ENCODE measurements at regions not wholly inside any gene's neighbourhood (a gene's known extent, or its start where the extent isn't known, plus 50 kb on each side); places are given as distances from the start of the nearest gene placed in this dataset.

DNA sequence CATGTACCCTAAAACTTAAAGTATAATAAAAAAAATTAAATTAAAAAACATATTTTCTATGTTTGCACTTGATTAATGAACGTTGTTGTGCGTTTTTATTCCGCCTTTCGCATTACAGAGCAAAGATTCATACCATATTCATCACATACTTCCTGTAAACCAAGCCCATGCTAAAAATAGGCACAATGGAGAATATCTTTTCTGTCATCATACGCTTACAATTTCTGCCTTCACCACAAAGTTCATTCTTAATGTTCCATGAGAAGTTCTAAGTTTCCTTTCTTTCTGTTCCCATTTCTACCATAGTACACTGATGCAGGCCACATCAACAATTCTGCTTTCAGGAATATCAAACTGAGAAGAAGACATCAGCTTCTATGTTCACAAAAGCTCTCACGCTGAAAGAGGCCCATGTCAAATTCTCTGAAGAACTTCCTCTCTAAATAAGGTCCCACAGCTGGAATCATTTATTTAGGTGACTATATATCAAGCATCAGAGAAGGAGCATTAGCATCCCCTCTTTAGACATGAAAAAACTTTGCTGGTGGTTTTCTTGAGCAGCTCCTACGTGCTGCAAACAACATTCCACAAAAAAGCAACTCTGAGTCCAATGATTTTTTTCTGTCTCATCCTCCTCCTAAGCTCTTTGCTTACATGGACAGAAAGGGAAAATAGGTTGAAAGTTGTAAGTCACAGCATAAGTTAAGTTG is 456.4 kb downstream of the CDH10 start:
- no peak overlapping the region for H3K27ac ChIP-seq (ENCODE audit: insufficient read depth, low read length)
- dilution Hi-C loops (cut with HindIII; ENCODE audit: low sequenced_read_pairs, unreplicated experiment) (no loop called here), intact Hi-C loops (cut with micrococcal nuclease) (no loop called here), in situ Hi-C loops (cut with MboI; ENCODE audit: low sequenced_read_pairs) (no loop called here)
- no peak overlapping the region for H3K23ac ChIP-seq (ENCODE audit: low read depth, low read length)
- no peak overlapping the region for H3K9ac ChIP-seq (ENCODE audit: low read depth, low read length)
- no peaks in the 10 kb centered on the region for H3K36me3 ChIP-seq (ENCODE audit: control insufficient read depth, insufficient read depth, low read length)
- no peak overlapping the region for H3K56ac ChIP-seq (ENCODE audit: extremely low read depth, insufficient read depth, low read length)
- H4K20me1 ChIP-seq (ENCODE audit: insufficient read depth, low read length) = no peaks in the 10 kb centered on the region
- no peak overlapping the region for H2BK5ac ChIP-seq (ENCODE audit: low read depth, low read length, poor library complexity, severe bottlenecking)
- H3K4me1 ChIP-seq (ENCODE audit: control insufficient read depth, insufficient read depth, low read length) = no peaks in the 10 kb centered on the region
- no peak overlapping the region for H3K18ac ChIP-seq (ENCODE audit: low read depth, low read length)
- no peak overlapping the region for H2AK9ac ChIP-seq (replicated peaks; ENCODE audit: low read depth, low read length, poor library complexity)
- no TSS peak for BruUV-seq (replicated peaks)
- H4K8ac ChIP-seq (ENCODE audit: low read depth in 2 of 2, low read length in 2 of 2) = no peak overlapping the region
- H2BK15ac ChIP-seq (ENCODE audit: low read depth, low read length) = no peak overlapping the region
- no peaks in the 10 kb centered on the region; the same call in 1 of the 2 replicates for H3K9me3 ChIP-seq (ENCODE audit: control insufficient read depth, insufficient read depth, low read length)
- H3K4ac ChIP-seq (ENCODE audit: low read depth, low read length) = no peak overlapping the region
- WGBS, 2 experiments (ENCODE audit: extremely low coverage in 2 of 2, insufficient read length in 1 of 2) = no CpG with 5 or more reads among the region's 7 CpGs
- H3K79me1 ChIP-seq (ENCODE audit: low read depth in 1 of 2, low read length in 2 of 2) = no peaks in the 10 kb centered on the region
- ChIA-PET POLR2A (ENCODE audit: unreplicated experiment) (no interaction called here), CTCF (no interaction called here)
- no peak overlapping the region for H2BK120ac ChIP-seq (ENCODE audit: low read depth, low read length)
- H3K4me3 ChIP-seq (ENCODE audit: insufficient read depth, low read depth, low read length) = no peak overlapping the region
- no peaks in the 10 kb centered on the region for H3K27me3 ChIP-seq (ENCODE audit: control insufficient read depth, insufficient read depth, low read length)
- no peaks in the 10 kb centered on the region for H3K9me1 ChIP-seq (ENCODE audit: insufficient read depth, low read length)
- DNase-seq = no peak
- no peak overlapping the region for H2BK20ac ChIP-seq (ENCODE audit: low read depth, low read length)
- no peak overlapping the region for H4K91ac ChIP-seq (ENCODE audit: insufficient read depth, low read depth, low read length)
- no peak overlapping the region for H2AK5ac ChIP-seq (ENCODE audit: low read depth, low read length)
- no peak overlapping the region for H3K14ac ChIP-seq (replicated peaks; ENCODE audit: low read depth, low read length)
- TF ChIP-seq NFE2L2 (IDR thresholded peaks at IDR 0.05; ENCODE audit: low read depth, low read length) (no peak), CHD1 (IDR thresholded peaks at IDR 0.05; ENCODE audit: low read depth, low read length) (no peak), SMC3 (IDR thresholded peaks at IDR 0.05; ENCODE audit: low read depth, low read length) (no peak), POLR2A (IDR thresholded peaks at IDR 0.05; ENCODE audit: low read depth, low read length) (no peak), MAFK (IDR thresholded peaks at IDR 0.05; ENCODE audit: low read depth, low read length) (no peak), BHLHE40 (IDR thresholded peaks at IDR 0.05; ENCODE audit: low read depth, low read length) (no peak), RCOR1 (IDR thresholded peaks at IDR 0.05; ENCODE audit: insufficient replicate concordance, low read length) (no peak), CEBPB (IDR thresholded peaks at IDR 0.05; ENCODE audit: low read depth, low read length) (no peak), MXI1 (IDR thresholded peaks at IDR 0.05; ENCODE audit: borderline replicate concordance, low read depth, low read length) (no peak), FOS (IDR thresholded peaks at IDR 0.05; ENCODE audit: low read depth, low read length) (no peak)
- TF ChIP-seq, protein P1, sequence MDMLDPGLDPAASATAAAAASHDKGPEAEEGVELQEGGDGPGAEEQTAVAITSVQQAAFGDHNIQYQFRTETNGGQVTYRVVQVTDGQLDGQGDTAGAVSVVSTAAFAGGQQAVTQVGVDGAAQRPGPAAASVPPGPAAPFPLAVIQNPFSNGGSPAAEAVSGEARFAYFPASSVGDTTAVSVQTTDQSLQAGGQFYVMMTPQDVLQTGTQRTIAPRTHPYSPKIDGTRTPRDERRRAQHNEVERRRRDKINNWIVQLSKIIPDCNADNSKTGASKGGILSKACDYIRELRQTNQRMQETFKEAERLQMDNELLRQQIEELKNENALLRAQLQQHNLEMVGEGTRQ (IDR thresholded peaks at IDR 0.05; ENCODE audit: low read depth, low read length) = no peak
- TF ChIP-seq, protein P2, sequence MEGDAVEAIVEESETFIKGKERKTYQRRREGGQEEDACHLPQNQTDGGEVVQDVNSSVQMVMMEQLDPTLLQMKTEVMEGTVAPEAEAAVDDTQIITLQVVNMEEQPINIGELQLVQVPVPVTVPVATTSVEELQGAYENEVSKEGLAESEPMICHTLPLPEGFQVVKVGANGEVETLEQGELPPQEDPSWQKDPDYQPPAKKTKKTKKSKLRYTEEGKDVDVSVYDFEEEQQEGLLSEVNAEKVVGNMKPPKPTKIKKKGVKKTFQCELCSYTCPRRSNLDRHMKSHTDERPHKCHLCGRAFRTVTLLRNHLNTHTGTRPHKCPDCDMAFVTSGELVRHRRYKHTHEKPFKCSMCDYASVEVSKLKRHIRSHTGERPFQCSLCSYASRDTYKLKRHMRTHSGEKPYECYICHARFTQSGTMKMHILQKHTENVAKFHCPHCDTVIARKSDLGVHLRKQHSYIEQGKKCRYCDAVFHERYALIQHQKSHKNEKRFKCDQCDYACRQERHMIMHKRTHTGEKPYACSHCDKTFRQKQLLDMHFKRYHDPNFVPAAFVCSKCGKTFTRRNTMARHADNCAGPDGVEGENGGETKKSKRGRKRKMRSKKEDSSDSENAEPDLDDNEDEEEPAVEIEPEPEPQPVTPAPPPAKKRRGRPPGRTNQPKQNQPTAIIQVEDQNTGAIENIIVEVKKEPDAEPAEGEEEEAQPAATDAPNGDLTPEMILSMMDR (conservative IDR thresholded peaks at IDR 0.05; ENCODE audit: low read depth, low read length) = no peak
- TF ChIP-seq, protein P3, sequence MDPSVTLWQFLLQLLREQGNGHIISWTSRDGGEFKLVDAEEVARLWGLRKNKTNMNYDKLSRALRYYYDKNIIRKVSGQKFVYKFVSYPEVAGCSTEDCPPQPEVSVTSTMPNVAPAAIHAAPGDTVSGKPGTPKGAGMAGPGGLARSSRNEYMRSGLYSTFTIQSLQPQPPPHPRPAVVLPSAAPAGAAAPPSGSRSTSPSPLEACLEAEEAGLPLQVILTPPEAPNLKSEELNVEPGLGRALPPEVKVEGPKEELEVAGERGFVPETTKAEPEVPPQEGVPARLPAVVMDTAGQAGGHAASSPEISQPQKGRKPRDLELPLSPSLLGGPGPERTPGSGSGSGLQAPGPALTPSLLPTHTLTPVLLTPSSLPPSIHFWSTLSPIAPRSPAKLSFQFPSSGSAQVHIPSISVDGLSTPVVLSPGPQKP (IDR thresholded peaks at IDR 0.05; ENCODE audit: borderline replicate concordance, low read depth, low read length) = no peak
- no peak overlapping the region for H2AFZ ChIP-seq (replicated peaks; ENCODE audit: low read length, poor library complexity)
- ATAC-seq (ENCODE audit: low read depth) = no peak
- H3K4me2 ChIP-seq (ENCODE audit: low read depth, low read length) = no peak overlapping the region
- H4K5ac ChIP-seq (ENCODE audit: low read depth, low read length) = no peak overlapping the region

All from IMR-90 (cell line).